HG03521 (cell line): ENCODE measurements at regions not wholly inside any gene's neighbourhood (a gene's known extent, or its start where the extent isn't known, plus 50 kb on each side); places are given as distances from the start of the nearest gene placed in this dataset.
"Not testable (repeated sequence)": the region's sequence is repeated elsewhere in the genome, so short reads cannot be mapped to it uniquely, and the experiment has no call there.

Experiments
- ATAC-seq: cut with Tn5 transposase; IDR thresholded peaks from one replicate; pipeline ENCODE4 v1.9.1; 2021; ENCODE audit warnings: mild to moderate bottlenecking, moderate library complexity; ENCODE audit not compliant: unreplicated experiment

DNA sequence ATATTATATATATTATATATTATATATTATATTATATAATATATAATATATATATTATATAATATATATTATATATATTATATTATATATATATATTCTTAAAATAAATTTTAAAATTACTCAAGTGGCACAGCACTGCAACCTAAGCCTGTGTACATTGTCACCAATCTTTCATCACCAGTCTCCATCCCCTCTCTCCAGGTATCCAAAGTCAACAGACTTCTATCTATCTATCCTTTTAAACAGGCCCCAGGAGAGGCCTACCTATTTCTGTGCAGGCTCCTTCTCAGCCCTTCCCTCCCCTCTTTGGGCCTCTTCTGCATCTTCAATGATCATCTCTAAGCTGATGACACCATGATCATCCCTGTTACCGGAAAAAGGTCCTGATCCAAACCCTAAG lies 111.7 kb downstream of the RHOU start:
- no peak for ATAC-seq

DNA sequence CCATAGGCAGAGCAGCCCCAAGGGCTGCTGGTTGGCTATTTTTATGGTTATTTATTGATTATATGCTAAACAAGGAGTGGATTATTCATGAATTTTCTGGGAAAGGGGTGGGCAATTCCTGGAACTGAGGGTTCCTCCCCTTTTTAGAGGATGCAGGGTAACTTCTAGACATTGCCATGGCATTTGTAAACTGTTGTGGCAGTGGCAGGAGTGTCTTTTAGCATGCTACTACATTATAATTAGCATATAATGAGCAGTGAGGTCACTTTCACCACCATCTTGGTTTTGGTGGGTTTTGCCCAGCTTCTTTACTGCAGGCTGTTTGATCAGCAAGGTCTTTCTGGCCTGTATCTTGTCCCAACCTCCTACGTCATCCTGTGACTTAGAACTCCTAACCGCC lies 112.2 kb downstream of the RHOU start:
- ATAC-seq = not testable (repeated sequence)

DNA sequence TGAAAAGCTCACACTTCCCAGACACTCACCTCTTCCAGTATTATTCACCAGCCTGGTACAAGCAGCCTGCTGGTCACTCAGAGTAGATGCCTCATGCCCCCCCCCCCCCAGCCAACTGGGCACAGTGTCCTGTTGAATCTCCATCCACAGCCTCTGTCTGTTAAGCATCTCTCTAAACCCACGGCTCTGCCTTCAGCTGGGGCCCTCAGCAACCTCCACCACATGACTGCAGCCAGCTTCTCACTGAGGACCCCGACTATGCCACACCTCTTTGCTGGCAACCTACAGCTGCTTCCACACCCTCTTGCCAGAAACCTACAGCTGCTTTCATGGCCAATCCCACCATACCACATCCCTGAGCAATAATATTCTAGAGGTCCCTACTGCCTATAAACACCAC lies 113.1 kb downstream of the RHOU start:
- no peak for ATAC-seq

DNA sequence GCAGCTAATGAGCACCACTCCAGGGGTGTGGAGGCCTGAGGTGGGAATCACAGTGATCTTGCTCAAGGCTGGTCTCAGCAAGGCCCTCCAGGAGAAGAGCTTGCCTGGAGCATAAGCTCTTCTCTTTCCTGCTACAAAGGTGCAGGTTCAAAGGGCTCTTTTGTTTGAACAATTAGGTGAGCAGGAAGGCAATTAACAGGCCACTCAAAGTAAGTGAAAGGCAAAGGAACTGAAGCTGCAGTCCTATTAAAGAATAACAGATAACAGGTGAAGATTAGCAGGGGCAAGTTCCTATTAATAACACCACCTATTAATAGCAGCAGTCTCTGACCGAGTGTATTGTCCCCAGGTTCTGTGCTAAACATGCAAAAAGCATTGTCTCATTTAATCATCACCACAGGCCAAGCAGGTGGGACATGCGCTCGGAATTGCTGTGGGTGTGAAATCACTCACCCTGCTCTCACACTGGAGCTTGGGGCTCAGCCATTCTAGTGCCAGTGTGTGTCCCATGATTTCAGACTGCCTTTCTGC lies 113.8 kb downstream of the RHOU start:
- ATAC-seq = no peak

DNA sequence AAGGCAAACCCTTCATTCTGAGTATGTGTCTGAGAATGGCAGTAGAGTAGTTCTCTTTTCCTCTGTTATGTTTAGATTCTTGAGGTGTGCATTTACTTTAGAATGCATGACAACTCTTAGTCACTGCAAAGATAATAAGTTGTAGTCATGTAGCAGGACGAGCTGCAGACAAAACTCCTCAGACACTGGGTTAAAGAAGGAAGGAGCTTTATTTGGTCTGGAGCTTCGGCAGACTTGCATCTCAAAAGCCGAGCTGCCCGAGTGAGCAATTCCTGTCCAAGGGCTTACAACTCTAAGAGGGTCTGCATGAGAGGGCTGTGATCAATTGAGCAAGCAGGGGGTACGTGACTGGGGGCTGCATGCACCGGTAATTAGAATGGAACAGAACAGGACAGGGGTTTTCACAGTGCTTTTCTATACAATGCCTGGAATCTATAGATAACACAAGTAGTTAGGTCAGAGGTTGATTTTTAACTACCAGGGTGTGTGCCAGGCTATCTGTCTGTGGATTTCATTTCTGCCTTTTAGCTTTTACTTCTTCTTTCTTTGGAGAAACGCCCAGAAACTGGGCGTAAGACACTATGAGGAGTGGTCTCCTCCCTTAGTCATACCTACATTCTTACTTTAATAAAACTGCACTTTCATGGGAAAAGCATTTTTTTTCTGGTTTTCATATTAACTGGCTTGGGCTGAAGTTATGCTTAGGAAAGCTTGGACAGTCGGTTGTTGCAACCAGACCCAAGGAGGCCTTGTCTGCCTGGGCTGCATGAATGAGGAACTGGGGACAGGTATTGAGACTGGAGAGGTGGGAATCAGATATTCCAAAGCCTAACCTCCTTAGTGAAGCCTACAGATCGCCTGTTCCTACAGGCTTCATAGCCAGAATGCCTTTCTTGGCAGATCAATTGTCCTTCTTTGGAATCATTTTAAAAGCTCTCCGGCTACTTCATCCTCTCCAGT lies 115.1 kb downstream of the RHOU start:
- no peak for ATAC-seq

DNA sequence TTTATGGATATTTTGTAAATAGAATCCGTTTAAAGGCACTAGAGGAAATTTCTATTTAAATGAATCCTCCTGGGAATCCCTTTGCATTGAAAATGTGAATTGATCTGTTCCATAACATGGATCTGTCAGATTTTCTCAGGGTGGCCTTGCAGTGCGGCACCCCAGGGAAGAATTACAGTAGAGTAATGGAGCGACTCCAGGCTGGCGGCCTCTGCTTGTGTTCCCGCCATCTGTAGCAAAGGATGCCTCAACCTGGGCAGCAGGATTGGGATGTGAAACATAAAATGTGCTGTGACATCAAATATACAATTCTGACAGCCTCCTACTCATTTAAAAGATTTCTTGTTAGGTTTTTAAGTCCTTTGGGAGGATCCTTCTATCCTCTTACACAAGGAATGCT lies 115.9 kb downstream of the RHOU start:
- ATAC-seq = no peak

DNA sequence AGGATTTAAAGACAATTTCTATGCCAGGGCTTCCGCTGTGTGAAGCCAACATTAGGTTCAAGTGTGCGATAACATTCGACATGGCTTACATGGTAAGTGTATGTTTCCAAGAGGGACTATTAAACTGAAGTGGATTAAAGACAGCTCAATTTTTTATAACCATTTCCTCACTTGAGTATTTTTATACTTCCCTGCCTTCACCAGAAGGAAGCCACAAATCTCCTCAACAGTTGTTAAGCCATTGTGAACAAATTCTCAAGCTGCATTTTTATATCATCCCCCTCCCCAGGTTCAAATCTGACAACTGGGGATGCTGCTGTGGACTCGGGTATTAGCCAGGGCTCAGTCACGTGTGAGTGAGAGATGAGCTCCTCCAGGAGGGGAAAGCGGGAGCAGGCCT lies 116.3 kb downstream of the RHOU start:
- ATAC-seq = no peak

DNA sequence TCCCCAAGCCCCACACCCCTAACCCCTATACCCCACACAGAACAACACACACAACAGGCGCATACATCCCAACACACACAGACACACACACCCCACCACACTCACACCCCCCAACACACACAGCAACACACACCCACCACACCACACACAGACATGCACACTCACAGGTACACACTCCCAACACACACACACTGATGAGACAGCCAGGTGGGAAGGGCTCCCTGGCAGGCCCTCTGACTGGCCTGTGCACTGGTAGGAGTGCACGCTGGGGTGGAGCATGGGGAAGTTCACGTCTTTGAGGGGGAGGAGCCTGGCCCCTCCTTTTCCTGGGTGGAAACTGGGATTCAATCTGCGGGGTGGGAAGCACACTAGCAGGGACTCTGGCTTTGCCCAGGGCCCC lies 116.7 kb downstream of the RHOU start:
- ATAC-seq = no peak

DNA sequence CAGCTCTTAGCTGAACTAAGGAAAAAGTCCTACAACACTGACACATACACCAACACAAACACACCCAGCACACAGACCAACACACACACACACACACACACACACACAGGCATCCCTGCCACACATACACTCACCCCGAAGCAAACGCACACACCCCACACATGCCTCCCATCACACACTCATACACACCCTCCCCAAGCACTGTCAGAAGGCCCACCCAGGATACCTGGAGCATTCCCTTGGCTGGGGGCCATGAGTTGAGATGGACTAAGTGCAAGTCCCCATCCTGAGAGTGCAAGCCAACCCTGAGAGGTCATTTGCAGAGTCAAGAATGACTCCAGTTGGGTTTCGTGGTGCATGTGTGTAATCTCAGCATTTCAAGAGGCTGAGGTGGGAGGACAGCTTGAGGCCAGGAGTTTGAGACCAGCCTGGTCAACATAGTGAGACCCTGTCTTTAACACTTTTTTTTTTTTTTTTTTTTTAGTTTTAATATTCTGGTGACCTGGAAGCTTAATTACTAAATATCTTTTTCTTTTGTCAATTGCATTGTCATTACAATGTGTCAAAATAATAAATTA lies 117.3 kb downstream of the RHOU start:
- ATAC-seq = no peak

DNA sequence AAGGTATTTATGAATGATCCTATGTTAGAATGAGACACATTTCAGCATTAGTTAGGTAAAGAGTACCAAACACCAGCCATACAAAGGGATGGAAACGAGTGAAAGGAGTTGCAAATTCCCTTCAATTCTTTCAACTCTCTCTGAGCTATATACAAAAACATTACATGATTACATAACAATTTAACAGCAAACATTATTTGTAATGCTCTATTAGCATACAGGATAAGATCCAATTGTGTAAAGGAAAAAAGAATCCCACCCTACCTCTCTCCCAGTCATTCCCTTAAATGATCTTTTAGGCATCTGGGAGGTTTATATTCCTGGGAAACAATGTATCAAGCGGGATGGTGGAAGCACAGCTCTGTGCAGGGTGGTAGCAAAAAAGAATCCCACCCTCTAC lies 117.9 kb downstream of the RHOU start:
- no peak for ATAC-seq

DNA sequence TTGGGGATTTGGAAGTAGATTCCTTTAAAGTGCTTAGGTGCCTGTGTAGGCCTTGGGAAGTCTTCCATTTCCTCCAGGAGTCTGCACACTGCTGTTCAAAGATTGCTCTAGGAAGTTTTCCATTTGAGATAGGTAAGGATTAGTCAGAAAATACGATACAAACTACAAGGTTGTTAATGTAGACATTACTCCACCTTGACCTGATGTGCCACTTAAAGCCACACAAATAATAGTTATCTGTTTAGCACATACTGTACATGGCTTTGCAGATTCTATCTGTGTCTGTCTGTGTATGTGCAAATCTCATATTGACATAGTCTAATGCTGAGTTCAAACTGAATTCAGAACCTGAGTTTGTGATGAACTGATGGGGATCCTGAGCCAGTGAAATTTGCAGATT lies 118.4 kb downstream of the RHOU start:
- ATAC-seq = no peak

DNA sequence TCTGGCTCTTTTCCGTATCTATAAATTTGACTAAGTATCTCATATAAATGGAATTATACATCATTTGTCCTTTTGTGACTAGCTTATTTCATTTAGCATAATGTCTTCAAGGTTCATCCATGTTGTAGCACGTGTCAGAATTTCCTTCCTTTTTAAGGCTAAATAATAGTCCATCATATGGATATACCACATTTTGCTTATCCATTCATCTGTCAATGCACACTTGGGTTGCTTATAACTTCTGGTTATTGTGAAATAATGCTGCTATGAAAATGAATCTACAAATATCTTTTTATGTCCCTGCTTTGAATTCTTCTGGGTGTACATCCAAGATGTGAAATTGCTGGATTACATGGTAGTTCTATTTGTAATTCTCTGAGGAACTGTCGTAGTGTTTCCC lies 119.6 kb downstream of the RHOU start:
- no peak for ATAC-seq

DNA sequence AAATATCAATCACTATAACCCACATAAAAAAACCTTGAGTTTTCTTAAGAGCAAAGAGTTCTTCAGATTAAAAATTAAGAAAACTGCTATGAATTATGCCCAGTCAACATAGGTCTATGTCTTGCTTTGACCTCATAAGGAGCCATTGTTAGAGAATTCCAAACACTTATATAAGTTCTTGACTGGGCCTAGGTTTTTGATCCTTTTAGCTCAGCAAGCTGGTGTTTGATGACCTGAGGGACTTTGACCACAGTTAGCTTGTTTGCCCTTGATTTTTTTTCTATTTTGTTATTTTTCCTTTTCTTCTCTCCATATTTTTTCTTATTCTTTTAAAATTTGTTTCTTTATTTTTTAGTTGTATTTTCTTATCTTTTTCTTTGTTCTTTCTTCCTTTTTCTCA lies 122.3 kb downstream of the RHOU start:
- ATAC-seq = no peak

DNA sequence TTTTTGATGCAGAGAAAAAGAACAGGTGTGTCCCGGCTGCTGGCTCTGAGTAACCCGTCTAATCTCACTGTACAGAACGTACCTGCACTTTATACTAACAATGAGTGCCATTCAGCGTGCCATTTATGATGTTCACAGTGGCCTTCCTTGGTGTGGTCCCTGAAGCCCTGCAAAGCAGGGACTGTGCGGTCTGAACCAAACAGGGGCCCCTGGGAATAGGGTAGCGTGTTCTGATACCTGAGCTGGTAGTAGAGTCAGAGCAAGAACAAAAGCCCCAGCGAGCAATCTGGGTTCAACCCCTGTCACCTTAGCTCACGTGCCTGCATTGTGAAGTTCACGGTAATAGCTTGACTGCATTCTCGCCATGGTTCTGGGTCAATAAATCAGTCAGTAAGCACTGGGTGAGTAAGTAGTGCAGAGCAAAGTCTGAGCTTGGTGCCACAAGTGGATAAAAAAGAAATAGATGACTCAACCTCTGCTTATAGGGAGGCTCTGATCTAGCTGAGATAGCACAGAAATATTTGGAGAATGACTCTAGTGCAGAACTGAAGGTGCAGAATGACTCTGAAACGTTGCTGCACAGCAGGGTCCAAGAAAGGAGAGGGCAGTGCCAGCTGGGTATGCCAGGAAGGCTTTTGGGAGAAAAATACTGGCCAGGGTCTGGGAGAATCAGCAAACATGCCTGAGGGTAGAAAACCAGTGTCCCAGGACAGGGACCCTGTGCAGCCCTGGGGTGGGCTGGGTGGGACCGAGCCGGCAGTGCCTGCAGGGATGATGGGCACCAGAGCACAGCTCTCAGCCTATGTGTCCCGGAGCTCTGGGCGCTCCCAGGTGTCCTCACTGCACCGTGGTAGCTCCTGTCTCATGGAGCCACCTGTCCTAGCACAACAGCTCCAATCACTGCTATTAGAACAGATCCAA lies 125.9 kb downstream of the RHOU start:
- ATAC-seq = no peak

DNA sequence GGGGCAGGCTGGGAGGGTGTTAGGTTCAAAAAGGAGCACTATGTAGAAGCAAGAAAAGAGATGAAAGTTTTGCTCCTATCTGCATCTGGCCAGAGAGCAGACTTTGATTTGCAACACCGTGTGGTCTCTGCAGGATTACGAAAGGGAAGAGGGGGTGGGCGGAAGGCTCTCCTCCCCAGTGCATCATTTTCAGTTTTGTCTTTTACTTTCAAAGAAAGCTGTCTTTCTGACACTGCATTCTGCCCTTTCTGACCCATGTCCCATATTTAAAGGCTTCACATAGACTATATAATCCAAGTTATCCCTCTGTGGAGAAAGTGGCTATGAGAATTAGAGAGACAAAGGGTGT lies 126.5 kb downstream of the RHOU start:
- ATAC-seq = no peak

DNA sequence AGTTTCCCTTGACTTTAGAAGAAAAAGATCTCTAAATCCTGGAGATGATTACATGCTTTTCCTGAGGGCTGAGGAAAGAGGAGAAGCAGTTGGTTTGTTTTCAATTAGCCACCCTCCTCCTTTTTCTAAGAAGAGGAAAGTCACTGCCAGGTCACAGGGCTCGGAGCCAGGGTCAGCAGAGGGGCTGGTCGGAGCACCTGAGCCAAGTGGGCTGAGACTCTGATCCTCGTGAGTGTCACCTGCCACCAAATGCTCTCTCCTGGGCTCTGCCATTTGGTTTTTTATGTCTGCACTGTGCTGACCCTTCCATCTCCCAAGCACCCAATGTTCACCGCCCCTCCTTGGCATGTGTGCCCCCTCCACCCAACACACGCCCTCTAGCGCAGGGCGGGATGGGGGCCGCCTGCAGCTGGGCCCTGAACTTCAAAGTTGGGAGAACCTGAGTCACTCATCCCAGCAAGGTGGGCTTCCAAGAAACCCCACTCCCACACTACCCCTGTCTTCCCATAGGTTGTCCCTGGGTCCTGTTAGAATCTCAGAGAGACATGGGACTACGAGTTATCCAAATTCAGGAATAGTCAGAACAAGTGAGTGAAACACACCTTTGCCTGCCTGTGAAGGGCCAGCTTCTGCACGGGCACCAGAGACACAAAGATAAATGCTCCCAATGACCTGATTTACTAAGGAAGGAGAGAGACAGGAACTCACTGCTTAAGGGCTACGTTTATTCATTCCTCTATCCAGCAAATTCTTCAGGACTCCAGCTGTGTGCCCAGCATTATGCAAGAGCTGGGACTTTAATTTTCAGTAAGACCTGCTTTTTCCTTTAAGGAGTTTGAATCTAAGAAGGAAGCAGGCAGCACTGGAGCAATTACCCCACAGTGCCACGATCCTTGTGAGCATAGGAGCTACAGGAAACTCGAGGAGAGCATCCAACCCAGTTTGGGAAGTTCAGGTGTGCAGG lies 127.5 kb downstream of the RHOU start:
- ATAC-seq = no peak

DNA sequence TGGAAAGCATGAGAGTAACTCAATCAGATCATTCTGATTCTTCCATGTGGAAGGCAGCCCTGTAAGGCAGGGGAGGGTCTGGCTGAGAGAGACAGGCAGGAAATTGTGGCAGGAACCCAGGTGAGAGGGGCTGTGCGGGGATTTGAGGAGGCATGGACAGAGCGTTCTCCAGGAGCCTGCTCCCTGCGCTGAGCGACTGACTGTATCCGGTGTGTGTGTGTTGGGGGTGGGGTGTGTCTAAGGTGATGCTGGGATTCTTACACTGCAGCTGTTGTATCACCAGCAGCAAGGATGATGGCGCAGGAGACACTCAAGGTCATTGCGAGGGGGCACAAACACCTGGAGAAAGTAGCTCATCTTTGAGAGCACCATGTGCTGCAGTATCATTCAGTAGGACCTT lies 128.5 kb downstream of the RHOU start:
- ATAC-seq = no peak

DNA sequence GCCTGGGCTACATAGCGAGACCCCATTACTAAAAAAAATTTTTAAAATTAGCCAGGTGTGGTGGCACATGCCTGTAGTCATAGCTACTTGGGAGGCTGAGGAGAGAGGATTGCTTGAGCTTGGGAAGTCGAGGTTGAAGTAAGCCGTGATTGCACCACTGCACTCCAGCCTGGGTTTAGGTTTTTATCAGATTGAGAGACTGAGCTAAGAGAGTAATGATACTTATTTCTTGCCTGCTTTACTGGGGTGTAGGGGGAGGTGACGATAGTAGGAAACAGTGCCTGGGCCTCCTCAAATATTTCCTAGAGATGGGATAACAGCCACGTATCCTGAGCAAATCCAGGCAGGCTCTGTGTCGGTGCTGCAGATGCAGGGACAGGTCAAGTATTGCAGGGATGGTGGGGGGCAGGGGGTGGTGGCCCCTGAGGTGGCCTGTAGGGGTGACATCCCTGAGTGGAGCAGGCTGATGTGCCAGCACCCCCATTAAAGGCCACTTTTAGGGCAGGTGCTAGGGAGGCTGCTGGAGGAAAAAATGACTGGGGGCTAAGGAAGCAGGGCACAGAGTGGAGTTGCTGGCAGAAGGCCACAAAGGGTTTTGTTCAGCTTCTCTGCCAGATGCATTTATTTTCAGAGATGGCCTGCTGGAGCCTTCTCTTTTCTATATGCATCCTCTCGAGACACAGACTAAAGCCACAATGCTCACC lies 130.5 kb downstream of the RHOU start:
- no peak for ATAC-seq

DNA sequence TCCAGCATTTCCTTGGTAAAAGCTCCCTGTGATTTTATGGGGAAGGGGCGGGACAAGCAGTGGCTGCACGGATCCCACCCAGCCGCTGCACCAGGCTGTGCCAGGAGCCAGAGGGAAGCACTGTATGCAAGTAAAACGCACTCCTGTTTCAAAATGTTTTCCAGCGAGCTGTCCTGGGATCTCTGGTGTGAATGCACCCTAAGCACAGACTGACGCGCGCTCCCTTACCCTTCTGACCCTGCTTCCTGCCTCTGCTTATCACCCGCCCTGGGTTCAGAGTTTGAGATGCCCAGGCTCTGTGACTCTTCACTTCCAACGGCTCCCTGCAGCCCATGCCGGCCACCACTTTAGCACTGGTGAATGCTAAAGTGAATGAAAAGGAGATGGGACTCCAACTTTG lies 131.2 kb downstream of the RHOU start:
- no peak for ATAC-seq
